Nephron progenitor cell (in vitro differentiated cells): ENCODE measurements at regions not wholly inside any gene's neighbourhood (a gene's known extent, or its start where the extent isn't known, plus 50 kb on each side); places are given as distances from the start of the nearest gene placed in this dataset.

ENCODE experiments used
- DNase-seq: peaks from one replicate; pipeline ENCODE4 v3.0.0; 2021
- H3K27ac Mint-ChIP-seq: 2 replicates; pipeline ENCODE4 v1.8.0; 2021; ENCODE audit warnings: mild to moderate bottlenecking, moderate library complexity, mixed read lengths
- H3K27me3 Mint-ChIP-seq: 2 replicates; pipeline ENCODE4 v1.8.0; 2021; ENCODE audit warnings: mild to moderate bottlenecking, low read depth, mixed read lengths; ENCODE audit not compliant: poor library complexity
- H3K36me3 Mint-ChIP-seq: 2 replicates; pipeline ENCODE4 v1.8.0; 2021; ENCODE audit warnings: low read depth, mixed read lengths
- H3K4me1 Mint-ChIP-seq: 2 replicates; pipeline ENCODE4 v1.8.0; 2021; ENCODE audit warnings: mixed read lengths
- H3K4me3 Mint-ChIP-seq: 2 replicates; pipeline ENCODE4 v1.8.0; 2021; ENCODE audit warnings: mild to moderate bottlenecking, moderate library complexity, mixed read lengths
- H3K9me3 Mint-ChIP-seq: 2 replicates; pipeline ENCODE4 v1.8.0; 2021; ENCODE audit warnings: mild to moderate bottlenecking, moderate library complexity, mixed read lengths
- CTCF ChIP-seq: fragments of 200-600 bp; sonication (generic); IDR thresholded peaks from 2 replicates; pipeline ENCODE4 v1.5.0; 2021; ENCODE audit warnings: antibody characterized with exemption

GRCh38 chr15:61623746-61624145 lies 394.6 kb upstream of the RORA start:
- H3K27ac Mint-ChIP-seq, result no peak overlapping the region
- H3K4me1 Mint-ChIP-seq, result peaks cover 29% of the 10 kb centered on the region
- no peak overlapping the region for H3K4me3 Mint-ChIP-seq
- TF ChIP-seq CTCF, result no peak
- peaks cover 8% of the 10 kb centered on the region for H3K27me3 Mint-ChIP-seq
- peaks cover under 1% of the 10 kb centered on the region for H3K9me3 Mint-ChIP-seq
- DNase-seq, result no peak
- no peaks in the 10 kb centered on the region for H3K36me3 Mint-ChIP-seq

GRCh38 chr15:61621865-61622264 lies 392.8 kb upstream of the RORA start:
- no peak overlapping the region for H3K4me3 Mint-ChIP-seq
- peaks cover 29% of the 10 kb centered on the region for H3K4me1 Mint-ChIP-seq
- peaks cover 20% of the 10 kb centered on the region for H3K9me3 Mint-ChIP-seq
- peaks cover 8% of the 10 kb centered on the region for H3K27me3 Mint-ChIP-seq
- H3K27ac Mint-ChIP-seq, result no peak overlapping the region
- peaks cover 3% of the 10 kb centered on the region for H3K36me3 Mint-ChIP-seq
- no peak for TF ChIP-seq CTCF
- no peak for DNase-seq

GRCh38 chr15:61621146-61621545 lies 392.0 kb upstream of the RORA start:
- DNase-seq, result peak; percentile 53
- H3K4me3 Mint-ChIP-seq, result no peak overlapping the region
- peaks cover 8% of the 10 kb centered on the region for H3K27me3 Mint-ChIP-seq

GRCh38 chr15:61620151-61620550 lies 391.0 kb upstream of the RORA start:
- Mint-ChIP-seq H3K36me3 (peaks cover 12% of the 10 kb centered on the region), H3K27ac (no peak overlapping the region), H3K4me3 (no peak overlapping the region), H3K4me1 (peaks cover 29% of the 10 kb centered on the region), H3K27me3 (peaks cover 8% of the 10 kb centered on the region), H3K9me3 (peaks cover 32% of the 10 kb centered on the region)
- no peak for TF ChIP-seq CTCF
- no peak for DNase-seq

More at GRCh38 chr15:61621146-61621545, 392.0 kb upstream of the RORA start:
- no peak overlapping the region for H3K27ac Mint-ChIP-seq
- peaks cover 7% of the 10 kb centered on the region for H3K36me3 Mint-ChIP-seq
- H3K9me3 Mint-ChIP-seq, result peaks cover 25% of the 10 kb centered on the region
- peaks cover 29% of the 10 kb centered on the region for H3K4me1 Mint-ChIP-seq
- peak; percentile 70 for TF ChIP-seq CTCF

GRCh38 chr15:61613729-61614128 lies 384.6 kb upstream of the RORA start:
- H3K36me3 Mint-ChIP-seq, result peaks cover 22% of the 10 kb centered on the region
- TF ChIP-seq CTCF, result no peak
- H3K27me3 Mint-ChIP-seq, result peaks cover 8% of the 10 kb centered on the region
- no peak overlapping the region for H3K4me3 Mint-ChIP-seq
- no peak for DNase-seq
- H3K27ac Mint-ChIP-seq, result no peak overlapping the region
- H3K4me1 Mint-ChIP-seq, result no peaks in the 10 kb centered on the region
- peaks cover 45% of the 10 kb centered on the region for H3K9me3 Mint-ChIP-seq

GRCh38 chr15:61613138-61613537 lies 384.0 kb upstream of the RORA start:
- no peak for DNase-seq
- H3K9me3 Mint-ChIP-seq, result peaks cover 40% of the 10 kb centered on the region
- peaks cover 8% of the 10 kb centered on the region for H3K27me3 Mint-ChIP-seq
- H3K4me1 Mint-ChIP-seq, result no peaks in the 10 kb centered on the region
- peaks cover 22% of the 10 kb centered on the region for H3K36me3 Mint-ChIP-seq
- no peak overlapping the region for H3K27ac Mint-ChIP-seq
- no peak overlapping the region for H3K4me3 Mint-ChIP-seq
- TF ChIP-seq CTCF, result no peak
